Ishikawa (cell line): ENCODE measurements at regions not wholly inside any gene's neighbourhood (a gene's known extent, or its start where the extent isn't known, plus 50 kb on each side); places are given as distances from the start of the nearest gene placed in this dataset.

Experiments used
- CEBPB ChIP-seq: IDR thresholded peaks from 2 replicates; pipeline ENCODE4 v1.6.1; 2012
- CREB1 ChIP-seq: IDR thresholded peaks from 2 replicates; pipeline ENCODE4 v1.6.1; 2012; ENCODE audit warnings: low read depth
- EGR1 ChIP-seq: IDR thresholded peaks from 2 replicates; pipeline ENCODE4 v1.6.1; 2012
- EP300 ChIP-seq: IDR thresholded peaks from 2 replicates; pipeline ENCODE4 v1.6.1; 2012; ENCODE audit warnings: borderline replicate concordance
- FOXM1 ChIP-seq: IDR thresholded peaks from 2 replicates; pipeline ENCODE4 v1.6.1; 2012; ENCODE audit warnings: low read depth, borderline replicate concordance
- NFIC ChIP-seq: IDR thresholded peaks from 2 replicates; pipeline ENCODE4 v1.6.1; 2012
- RAD21 ChIP-seq: IDR thresholded peaks from 2 replicates; pipeline ENCODE4 v1.6.1; 2012; ENCODE audit warnings: low read depth
- TAF1 ChIP-seq: IDR thresholded peaks from 2 replicates; pipeline ENCODE4 v1.6.1; 2012; ENCODE audit warnings: low read depth, mild to moderate bottlenecking
- TCF12 ChIP-seq: IDR thresholded peaks from 2 replicates; pipeline ENCODE4 v1.6.1; 2012; ENCODE audit warnings: low read depth
- TEAD4 ChIP-seq: IDR thresholded peaks from 2 replicates; pipeline ENCODE4 v1.6.1; 2012
- YY1 ChIP-seq: IDR thresholded peaks from 2 replicates; pipeline ENCODE4 v1.6.1; 2012; ENCODE audit warnings: low read depth
- ZBTB7A ChIP-seq: IDR thresholded peaks from 2 replicates; pipeline ENCODE4 v1.6.1; 2012; ENCODE audit warnings: low read depth
- TF ChIP-seq, protein P1 (sequence below): IDR thresholded peaks from 2 replicates; pipeline ENCODE4 v1.6.1; 2012; ENCODE audit warnings: low read depth, mild to moderate bottlenecking
- TF ChIP-seq, protein P2 (sequence below): IDR thresholded peaks from 2 replicates; pipeline ENCODE4 v1.6.1; 2012
- TF ChIP-seq, protein P3 (sequence below): IDR thresholded peaks from 2 replicates; pipeline ENCODE4 v1.6.1; 2012

DNA sequence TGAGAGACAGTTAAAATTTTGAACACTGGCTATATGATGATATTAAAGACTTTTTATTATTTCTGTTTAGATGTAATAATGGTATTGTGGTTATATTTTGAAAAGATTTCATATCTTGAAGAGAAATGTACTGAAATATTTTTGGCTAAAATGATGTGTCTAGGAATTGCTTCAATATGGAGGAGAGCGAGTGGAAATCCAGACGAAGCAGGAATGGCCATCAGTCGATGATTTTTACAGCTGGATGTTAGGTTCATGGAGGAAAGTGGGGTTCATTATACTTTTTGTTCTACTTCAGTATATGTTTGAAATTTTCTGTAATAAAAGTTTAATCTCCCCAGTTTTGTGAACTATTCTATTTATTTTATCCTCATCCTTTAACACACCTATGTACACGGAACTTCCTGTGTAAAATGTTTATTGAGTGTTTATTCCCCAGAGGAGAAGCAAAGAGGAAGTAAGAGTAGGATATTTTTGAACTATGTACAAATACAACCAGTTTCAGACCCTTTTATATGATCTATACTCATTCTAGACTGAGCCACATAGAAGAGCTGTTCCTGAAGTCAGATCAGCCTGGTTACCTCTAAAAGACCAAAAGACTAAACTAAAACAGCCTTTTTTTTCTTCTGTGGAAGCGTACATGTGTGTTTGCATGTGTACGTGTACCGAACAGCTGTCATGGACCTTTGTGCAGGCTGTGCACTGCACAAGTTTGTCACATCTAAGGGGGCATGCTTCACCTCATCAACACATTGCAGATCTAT is 211.0 kb upstream of the NUDT4 start:
- TF ChIP-seq NFIC (no peak), ZBTB7A (no peak), YY1 (no peak), RAD21 (no peak), CREB1 (no peak), CEBPB (no peak)
- TF ChIP-seq, protein P1, sequence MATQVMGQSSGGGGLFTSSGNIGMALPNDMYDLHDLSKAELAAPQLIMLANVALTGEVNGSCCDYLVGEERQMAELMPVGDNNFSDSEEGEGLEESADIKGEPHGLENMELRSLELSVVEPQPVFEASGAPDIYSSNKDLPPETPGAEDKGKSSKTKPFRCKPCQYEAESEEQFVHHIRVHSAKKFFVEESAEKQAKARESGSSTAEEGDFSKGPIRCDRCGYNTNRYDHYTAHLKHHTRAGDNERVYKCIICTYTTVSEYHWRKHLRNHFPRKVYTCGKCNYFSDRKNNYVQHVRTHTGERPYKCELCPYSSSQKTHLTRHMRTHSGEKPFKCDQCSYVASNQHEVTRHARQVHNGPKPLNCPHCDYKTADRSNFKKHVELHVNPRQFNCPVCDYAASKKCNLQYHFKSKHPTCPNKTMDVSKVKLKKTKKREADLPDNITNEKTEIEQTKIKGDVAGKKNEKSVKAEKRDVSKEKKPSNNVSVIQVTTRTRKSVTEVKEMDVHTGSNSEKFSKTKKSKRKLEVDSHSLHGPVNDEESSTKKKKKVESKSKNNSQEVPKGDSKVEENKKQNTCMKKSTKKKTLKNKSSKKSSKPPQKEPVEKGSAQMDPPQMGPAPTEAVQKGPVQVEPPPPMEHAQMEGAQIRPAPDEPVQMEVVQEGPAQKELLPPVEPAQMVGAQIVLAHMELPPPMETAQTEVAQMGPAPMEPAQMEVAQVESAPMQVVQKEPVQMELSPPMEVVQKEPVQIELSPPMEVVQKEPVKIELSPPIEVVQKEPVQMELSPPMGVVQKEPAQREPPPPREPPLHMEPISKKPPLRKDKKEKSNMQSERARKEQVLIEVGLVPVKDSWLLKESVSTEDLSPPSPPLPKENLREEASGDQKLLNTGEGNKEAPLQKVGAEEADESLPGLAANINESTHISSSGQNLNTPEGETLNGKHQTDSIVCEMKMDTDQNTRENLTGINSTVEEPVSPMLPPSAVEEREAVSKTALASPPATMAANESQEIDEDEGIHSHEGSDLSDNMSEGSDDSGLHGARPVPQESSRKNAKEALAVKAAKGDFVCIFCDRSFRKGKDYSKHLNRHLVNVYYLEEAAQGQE: no peak

DNA sequence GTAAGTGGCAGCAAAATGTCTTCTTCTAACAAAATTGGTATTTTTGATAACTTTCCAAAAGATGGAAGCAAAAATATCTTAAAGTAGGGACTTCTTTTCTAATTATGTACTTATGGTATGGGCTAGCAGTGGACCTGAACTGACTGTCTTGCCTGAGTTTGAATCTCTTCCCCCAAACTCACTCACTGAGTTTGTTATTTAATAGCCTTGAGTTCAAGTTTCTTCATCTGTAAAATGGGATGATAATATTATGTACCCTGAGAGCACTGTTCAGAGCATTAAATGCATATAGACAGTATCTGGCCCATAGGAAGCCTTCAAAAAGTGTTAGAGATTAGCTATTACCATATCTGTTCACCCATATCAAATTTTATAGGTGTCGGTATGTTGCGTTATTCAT is 210.4 kb upstream of the NUDT4 start:
- TF ChIP-seq TCF12: no peak
- no peak for TF ChIP-seq EP300
- TF ChIP-seq CREB1: no peak

DNA sequence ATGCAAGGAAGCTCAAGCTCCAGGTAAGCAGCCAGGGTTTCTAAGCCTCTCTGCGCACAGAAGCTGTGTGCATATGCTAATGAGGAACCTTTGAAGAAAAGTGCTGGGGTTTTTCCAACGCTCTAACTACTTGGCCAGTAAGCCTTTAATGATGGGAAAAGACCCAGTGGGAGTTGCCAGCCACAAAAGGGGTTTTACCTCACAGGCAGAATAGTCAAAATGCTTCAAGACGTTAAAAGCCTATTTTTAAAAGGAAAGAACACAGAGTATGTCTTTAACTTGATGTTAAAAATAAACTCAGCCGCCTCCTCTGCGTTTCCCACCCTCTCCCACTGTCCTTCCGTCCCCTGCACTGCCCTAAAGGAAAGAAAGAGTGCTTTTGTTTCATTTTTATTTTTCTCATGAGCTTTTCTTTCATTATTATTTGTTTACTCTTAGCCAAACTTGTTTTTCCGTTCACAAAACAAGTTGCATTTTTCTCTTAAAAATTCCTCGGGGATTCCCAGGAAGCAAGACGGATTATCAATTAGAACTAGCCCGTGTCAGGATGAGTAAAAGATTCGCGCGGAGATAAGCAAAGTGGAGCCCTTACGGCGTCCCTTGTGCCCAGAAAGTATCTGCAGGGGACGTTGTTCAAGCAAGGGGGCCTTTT is 209.8 kb upstream of the NUDT4 start:
- TF ChIP-seq, protein P1: no peak
- no peak for TF ChIP-seq TCF12
- TF ChIP-seq, protein P2, sequence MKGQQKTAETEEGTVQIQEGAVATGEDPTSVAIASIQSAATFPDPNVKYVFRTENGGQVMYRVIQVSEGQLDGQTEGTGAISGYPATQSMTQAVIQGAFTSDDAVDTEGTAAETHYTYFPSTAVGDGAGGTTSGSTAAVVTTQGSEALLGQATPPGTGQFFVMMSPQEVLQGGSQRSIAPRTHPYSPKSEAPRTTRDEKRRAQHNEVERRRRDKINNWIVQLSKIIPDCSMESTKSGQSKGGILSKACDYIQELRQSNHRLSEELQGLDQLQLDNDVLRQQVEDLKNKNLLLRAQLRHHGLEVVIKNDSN: no peak
- no peak for TF ChIP-seq EGR1
- no peak for TF ChIP-seq FOXM1
- TF ChIP-seq YY1: no peak
- TF ChIP-seq TAF1: no peak
- no peak for TF ChIP-seq EP300
- TF ChIP-seq ZBTB7A: no peak
- no peak for TF ChIP-seq RAD21
- TF ChIP-seq TEAD4: no peak
- no peak for TF ChIP-seq CEBPB
- TF ChIP-seq, protein P3, sequence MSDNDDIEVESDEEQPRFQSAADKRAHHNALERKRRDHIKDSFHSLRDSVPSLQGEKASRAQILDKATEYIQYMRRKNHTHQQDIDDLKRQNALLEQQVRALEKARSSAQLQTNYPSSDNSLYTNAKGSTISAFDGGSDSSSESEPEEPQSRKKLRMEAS: no peak
- TF ChIP-seq NFIC: no peak
- no peak for TF ChIP-seq CREB1

DNA sequence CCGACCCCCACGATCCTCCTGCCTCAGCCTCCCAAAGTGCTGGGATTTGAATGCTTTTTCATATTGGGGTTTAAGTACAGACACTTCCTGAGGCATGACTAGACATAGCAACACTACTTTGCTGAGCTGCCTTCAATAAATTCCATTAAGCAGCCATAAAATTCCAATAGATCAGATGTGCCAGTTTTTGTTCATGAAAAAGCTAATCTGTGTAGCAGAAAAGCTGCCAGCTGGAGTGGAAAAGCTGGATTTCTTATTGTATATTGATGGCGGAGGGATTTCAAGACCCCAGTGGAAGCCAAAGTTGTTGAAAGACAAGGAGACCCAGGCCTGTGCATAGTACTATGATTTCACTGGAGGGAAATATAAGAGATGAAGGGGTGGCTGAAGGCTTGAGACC is 209.0 kb upstream of the NUDT4 start:
- TF ChIP-seq, protein P3: no peak
- no peak for TF ChIP-seq YY1
- TF ChIP-seq TEAD4: no peak
- no peak for TF ChIP-seq ZBTB7A
- TF ChIP-seq NFIC: no peak
- no peak for TF ChIP-seq TAF1
- no peak for TF ChIP-seq EP300
- TF ChIP-seq, protein P1: no peak
- TF ChIP-seq RAD21: no peak
- no peak for TF ChIP-seq TCF12
- TF ChIP-seq FOXM1: no peak
- TF ChIP-seq, protein P2: no peak
- no peak for TF ChIP-seq CEBPB
